Epithelial cell of proximal tubule (primary cell): ENCODE measurements at regions not wholly inside any gene's neighbourhood (a gene's known extent, or its start where the extent isn't known, plus 50 kb on each side); places are given as distances from the start of the nearest gene placed in this dataset.

Experiments used
- DNase-seq: peaks from one replicate; pipeline ENCODE4 v3.0.0-alpha.2; 2011; ENCODE audit warnings: low read depth
- H3K4me3 ChIP-seq: 2 replicates; pipeline ENCODE4 v1.5.1; 2011; ENCODE audit warnings: low read depth, mild to moderate bottlenecking, low read length
- TF ChIP-seq, protein P1 (sequence below): conservative IDR thresholded peaks from 2 replicates; pipeline ENCODE4 v1.5.1; 2012; ENCODE audit warnings: low read depth, mild to moderate bottlenecking, low read length

DNA sequence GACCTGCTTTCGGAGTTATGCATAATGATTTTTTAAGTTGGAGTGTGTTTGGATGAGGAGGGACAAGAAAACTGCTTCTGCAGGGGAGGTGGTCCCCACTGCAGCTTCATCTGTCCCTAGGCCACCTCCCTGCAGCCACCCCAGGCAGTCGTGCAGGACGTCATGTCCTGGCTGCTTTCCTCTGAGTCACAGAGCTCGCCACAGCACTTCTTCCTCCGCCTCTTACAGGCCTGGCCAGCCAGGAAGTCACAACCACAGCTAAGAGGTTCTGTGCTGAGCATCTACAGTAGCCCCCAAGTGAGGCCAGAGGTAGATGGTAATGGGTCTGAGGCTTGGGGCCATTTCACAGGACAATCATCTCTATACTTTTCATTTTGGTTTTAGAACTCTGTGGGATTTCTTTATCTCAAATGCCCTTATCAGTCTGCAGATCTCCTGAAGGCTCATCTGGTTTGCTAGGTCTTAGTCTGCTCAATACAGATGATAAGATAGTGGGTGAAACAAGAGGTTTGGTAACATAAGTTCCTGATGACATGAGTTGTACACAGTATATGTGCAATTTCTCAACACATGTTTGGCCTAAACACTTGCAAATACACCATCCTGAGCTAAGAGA is 106.4 kb downstream of the ARF6 start:
- H3K4me3 ChIP-seq, result no peak overlapping the region
- no peak for DNase-seq
- TF ChIP-seq, protein P1, sequence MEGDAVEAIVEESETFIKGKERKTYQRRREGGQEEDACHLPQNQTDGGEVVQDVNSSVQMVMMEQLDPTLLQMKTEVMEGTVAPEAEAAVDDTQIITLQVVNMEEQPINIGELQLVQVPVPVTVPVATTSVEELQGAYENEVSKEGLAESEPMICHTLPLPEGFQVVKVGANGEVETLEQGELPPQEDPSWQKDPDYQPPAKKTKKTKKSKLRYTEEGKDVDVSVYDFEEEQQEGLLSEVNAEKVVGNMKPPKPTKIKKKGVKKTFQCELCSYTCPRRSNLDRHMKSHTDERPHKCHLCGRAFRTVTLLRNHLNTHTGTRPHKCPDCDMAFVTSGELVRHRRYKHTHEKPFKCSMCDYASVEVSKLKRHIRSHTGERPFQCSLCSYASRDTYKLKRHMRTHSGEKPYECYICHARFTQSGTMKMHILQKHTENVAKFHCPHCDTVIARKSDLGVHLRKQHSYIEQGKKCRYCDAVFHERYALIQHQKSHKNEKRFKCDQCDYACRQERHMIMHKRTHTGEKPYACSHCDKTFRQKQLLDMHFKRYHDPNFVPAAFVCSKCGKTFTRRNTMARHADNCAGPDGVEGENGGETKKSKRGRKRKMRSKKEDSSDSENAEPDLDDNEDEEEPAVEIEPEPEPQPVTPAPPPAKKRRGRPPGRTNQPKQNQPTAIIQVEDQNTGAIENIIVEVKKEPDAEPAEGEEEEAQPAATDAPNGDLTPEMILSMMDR, result no peak

DNA sequence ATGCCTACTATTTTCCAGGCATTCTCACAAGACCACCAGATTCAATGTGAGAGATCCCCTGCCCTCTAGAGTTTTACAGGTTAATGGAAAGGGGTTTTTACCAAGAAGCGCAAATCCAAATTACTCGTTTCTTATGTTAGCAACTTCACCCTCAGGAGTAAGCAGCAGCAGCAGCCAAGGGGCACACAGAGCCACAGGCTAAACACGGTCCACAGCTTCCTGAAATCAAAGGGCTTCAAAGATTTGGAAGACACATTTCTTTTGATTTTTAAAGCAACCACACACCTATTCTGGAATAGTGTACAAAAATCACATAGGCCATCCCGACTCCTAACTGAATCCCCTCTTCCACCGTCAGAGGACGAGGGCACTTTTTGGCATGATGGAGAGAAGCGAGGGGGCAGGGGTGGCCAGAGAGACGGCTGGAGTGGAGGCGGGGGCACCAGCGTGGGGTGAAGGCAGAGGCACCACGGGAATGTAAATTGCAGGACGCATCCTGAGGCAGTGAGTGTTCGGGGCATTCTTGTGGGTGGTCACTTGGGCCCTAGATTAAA is 107.0 kb downstream of the ARF6 start:
- no peak for DNase-seq

GRCh38 chr14:50000380-50001150 is 107.7 kb downstream of the ARF6 start:
- TF ChIP-seq, protein P1, result no peak
- DNase-seq, result no peak
- peak overlapping the region; percentile 10 for H3K4me3 ChIP-seq

More for the DNA sequence above, 107.0 kb downstream of the ARF6 start:
- TF ChIP-seq, protein P1, result no peak
- no peak overlapping the region for H3K4me3 ChIP-seq

DNA sequence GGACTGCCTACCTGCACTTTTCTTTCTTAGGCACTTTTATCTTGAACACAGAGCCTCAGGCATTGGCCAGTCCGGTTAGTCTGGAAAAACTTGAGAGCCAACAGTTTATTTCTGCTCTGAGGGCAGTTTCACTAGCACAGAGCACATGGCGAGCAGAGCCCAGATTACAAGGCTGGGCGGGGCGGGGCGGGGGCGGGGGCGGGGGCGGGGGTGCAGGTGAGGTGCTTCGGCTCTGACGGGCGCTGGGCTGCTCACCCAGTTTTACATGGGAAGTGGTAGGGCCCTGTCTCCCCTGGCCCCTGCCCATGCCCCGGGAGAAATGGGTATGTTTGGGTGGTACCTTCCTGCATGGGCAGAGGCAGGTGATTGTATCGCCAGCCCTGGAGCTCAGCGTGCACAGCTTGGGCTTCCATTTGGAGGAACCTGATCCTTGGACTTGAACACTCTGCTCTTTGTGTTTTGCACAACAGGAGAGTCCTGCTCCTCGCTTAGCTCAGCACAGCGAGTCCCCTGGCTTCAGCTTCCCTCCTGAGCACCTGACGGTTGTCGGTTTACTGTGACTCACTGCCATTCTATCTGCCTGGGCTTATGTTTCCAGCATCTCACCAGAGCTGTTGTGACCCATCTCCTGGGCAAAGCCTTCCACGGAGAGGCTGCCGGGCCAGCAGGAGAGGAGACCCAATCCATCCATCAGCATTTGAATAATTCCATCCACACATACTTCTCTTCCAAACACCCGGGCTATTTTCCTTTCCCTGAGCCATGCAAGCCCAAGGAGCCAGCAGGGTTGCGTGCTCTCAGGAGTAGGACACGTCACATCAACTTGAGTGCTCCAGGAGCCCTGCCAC is 108.5 kb downstream of the ARF6 start:
- no peak for DNase-seq
- TF ChIP-seq, protein P1, result no peak
- peak overlapping the region; percentile 25 for H3K4me3 ChIP-seq

DNA sequence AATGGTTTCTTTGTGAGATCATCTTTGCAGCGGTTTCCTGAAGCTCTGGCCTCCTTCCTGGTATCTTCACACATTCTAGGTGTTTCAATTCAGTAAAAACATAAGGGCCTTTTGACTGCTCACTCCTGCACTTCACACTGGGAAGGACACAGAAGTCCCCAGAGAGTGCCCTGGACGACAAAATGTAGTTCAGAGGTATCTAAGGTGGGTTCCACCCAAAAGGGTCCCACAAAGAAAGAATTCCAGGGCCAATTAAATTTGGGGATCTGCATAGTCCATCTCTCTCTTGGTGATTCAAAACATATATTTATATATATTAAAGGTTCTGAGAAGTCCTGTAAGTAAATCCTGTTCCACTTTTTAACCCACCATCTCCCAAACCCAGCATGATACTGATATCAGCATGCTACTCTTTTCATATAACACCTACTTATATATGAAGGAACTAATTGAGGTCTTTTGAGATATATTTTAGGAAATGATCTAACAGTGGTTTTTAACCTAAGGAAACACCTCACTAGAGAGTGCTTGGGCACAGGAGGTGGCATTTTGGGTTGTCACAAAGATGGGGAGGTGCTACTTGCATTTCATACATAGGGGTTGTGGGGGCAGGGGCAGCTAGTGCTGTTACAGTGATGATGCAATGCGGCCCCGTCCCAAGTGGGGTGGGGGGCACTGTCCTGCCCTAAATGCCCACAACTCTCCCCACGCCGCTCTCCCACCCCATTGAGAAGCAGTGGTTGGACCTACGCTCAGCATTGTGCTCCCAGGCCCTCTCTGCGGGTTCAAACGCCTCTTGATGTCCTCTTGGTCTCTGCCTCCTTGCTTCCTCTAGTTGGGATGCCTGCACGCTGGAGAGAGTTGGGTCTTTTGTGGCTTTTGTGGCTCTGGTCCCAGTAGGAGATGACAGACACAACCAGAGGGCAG is 109.4 kb downstream of the ARF6 start:
- no peak for DNase-seq
- TF ChIP-seq, protein P1, result no peak
- peak overlapping the region; percentile 48 for H3K4me3 ChIP-seq

DNA sequence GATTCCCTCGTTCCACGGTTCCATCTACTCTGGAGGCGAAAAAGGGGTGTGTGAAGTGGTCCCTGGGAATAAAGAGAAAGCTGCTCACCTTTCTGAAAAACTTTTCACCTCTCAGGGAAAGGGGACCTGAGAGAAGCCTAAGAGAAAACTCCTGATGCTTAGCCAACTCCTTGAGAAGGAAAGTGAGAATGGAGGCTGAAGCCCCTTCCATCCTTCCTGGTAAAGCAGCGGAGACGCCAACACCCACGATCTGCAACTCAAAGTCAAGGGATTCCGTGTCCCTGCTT is 110.0 kb downstream of the ARF6 start:
- peak overlapping the region; percentile 48 for H3K4me3 ChIP-seq
- TF ChIP-seq, protein P1, result no peak
- no peak for DNase-seq
